OCI-LY3 (cell line): ENCODE measurements at regions not wholly inside any gene's neighbourhood (a gene's known extent, or its start where the extent isn't known, plus 50 kb on each side); places are given as distances from the start of the nearest gene placed in this dataset.

ENCODE experiments used
- CTCF ChIP-seq: fragments of 200-600, 300-600 bp; sonication (generic); IDR thresholded peaks from 2 replicates; pipeline ENCODE4 v1.5.1; 2014; ENCODE audit warnings: antibody characterized with exemption, low read length, low read depth
- EZH2phosphoT487 ChIP-seq: fragments of 200-600 bp; shearing (Covaris generic); IDR thresholded peaks from 2 replicates; pipeline ENCODE4 v1.6.1; 2018; ENCODE audit warnings: antibody characterized with exemption, mixed run types, low read depth

GRCh38 chr15:81653259-81653658 lies 279.2 kb upstream of the TMC3 start:
- no peak for TF ChIP-seq CTCF
- TF ChIP-seq EZH2phosphoT487: no peak
